HEK293T (cell line): ENCODE measurements at regions not wholly inside any gene's neighbourhood (a gene's known extent, or its start where the extent isn't known, plus 50 kb on each side); places are given as distances from the start of the nearest gene placed in this dataset.

Experiments
- CTCF ChIA-PET: fragments of 350-600 bp; formaldehyde crosslinking; extraction: SDS; loops from one replicate; lab custom pipeline; 2021; ENCODE audit warnings: antibody characterized with exemption, inconsistent platforms; lab: Yijun Ruan, JAX
- POLR2A ChIA-PET: fragments of 350-600 bp; formaldehyde crosslinking; extraction: SDS; loops from one replicate; lab custom pipeline; 2020; ENCODE audit warnings: antibody characterized with exemption, inconsistent platforms; lab: Yijun Ruan, JAX
- DNase-seq: peaks from one replicate; pipeline ENCODE4 v3.0.0; 2012; ENCODE audit warnings: mixed read lengths; ENCODE audit errors: extremely low spot score
- ARNT ChIP-seq: fragments of 450-650 bp; IDR thresholded peaks from 2 replicates; pipeline ENCODE4 v1.6.1; 2017; ENCODE audit warnings: mild to moderate bottlenecking
- BHLHE40 ChIP-seq: fragments of 450-650 bp; IDR thresholded peaks from 2 replicates; pipeline ENCODE4 v1.6.1; 2016; ENCODE audit warnings: mild to moderate bottlenecking, moderate library complexity, borderline replicate concordance
- CTBP1 ChIP-seq: fragments of 450-650 bp; IDR thresholded peaks from 2 replicates; pipeline ENCODE4 v1.6.1; 2016; ENCODE audit warnings: borderline replicate concordance
- ELF4 ChIP-seq: fragments of 450-650 bp; IDR thresholded peaks from 2 replicates; pipeline ENCODE4 v1.6.1; 2017; ENCODE audit warnings: antibody characterized with exemption
- FOXA1 ChIP-seq: fragments of 450-650 bp; IDR thresholded peaks from 2 replicates; pipeline ENCODE4 v1.6.1; 2016; ENCODE audit warnings: mild to moderate bottlenecking
- FOXK2 ChIP-seq: fragments of 450-650 bp; IDR thresholded peaks from 2 replicates; pipeline ENCODE4 v1.6.1; 2016; ENCODE audit warnings: mild to moderate bottlenecking
- FOXM1 ChIP-seq: fragments of 450-650 bp; IDR thresholded peaks from 2 replicates; pipeline ENCODE4 v1.6.1; 2017; ENCODE audit warnings: mild to moderate bottlenecking, borderline replicate concordance
- HDGF ChIP-seq: fragments of 450-650 bp; IDR thresholded peaks from 2 replicates; pipeline ENCODE4 v1.6.1; 2017; ENCODE audit warnings: antibody characterized with exemption, borderline replicate concordance
- L3MBTL2 ChIP-seq: fragments of 450-650 bp; conservative IDR thresholded peaks from 2 replicates; pipeline ENCODE4 v1.6.1; 2016; ENCODE audit warnings: mild to moderate bottlenecking
- LEF1 ChIP-seq: fragments of 450-650 bp; IDR thresholded peaks from 2 replicates; pipeline ENCODE4 v1.6.1; 2017; ENCODE audit warnings: mild to moderate bottlenecking, borderline replicate concordance
- NFRKB ChIP-seq: fragments of 450-650 bp; IDR thresholded peaks from 2 replicates; pipeline ENCODE4 v1.6.1; 2016; ENCODE audit warnings: mild to moderate bottlenecking, moderate library complexity
- SP1 ChIP-seq: fragments of 450-650 bp; IDR thresholded peaks from 2 replicates; pipeline ENCODE4 v1.6.1; 2017
- SUZ12 ChIP-seq: fragments of 450-650 bp; IDR thresholded peaks from 2 replicates; pipeline ENCODE4 v1.6.1; 2016; ENCODE audit warnings: mild to moderate bottlenecking
- TARDBP ChIP-seq: fragments of 450-650 bp; IDR thresholded peaks from 2 replicates; pipeline ENCODE4 v1.6.1; 2016
- ZNF384 ChIP-seq: fragments of 450-650 bp; IDR thresholded peaks from 2 replicates; pipeline ENCODE4 v1.6.1; 2016
- TF ChIP-seq, protein P1 (sequence below): fragments of 450-650 bp; IDR thresholded peaks from 2 replicates; pipeline ENCODE4 v1.6.1; 2016

- DNase-seq: no peak
- ChIA-PET CTCF (no interaction called here), POLR2A (no interaction called here)
- TF ChIP-seq ELF4 (no peak), L3MBTL2 (no peak), BHLHE40 (no peak), ARNT (no peak), ZNF384 (no peak), FOXM1 (no peak), SUZ12 (no peak), FOXA1 (no peak), CTBP1 (no peak), HDGF (no peak)
Observed at GRCh38 chr15:56844471-56844870, 74.0 kb upstream of the TCF12 start.

- CTCF ChIA-PET: no interaction called here
- DNase-seq: no peak
Observed at GRCh38 chr15:56839641-56840040, 78.8 kb upstream of the TCF12 start.

GRCh38 chr15:56839099-56839498, 79.3 kb upstream of the TCF12 start:
- DNase-seq: no peak
- ChIA-PET POLR2A (no interaction called here), CTCF (no interaction called here)
- TF ChIP-seq CTBP1: no peak
- TF ChIP-seq SP1: no peak
- TF ChIP-seq L3MBTL2: no peak
- TF ChIP-seq SUZ12: no peak
- no peak for TF ChIP-seq ELF4
- TF ChIP-seq FOXM1: no peak
- TF ChIP-seq LEF1: no peak
- TF ChIP-seq BHLHE40: no peak
- TF ChIP-seq NFRKB: no peak
- TF ChIP-seq ARNT: no peak
- TF ChIP-seq TARDBP: no peak
- TF ChIP-seq, protein P1, sequence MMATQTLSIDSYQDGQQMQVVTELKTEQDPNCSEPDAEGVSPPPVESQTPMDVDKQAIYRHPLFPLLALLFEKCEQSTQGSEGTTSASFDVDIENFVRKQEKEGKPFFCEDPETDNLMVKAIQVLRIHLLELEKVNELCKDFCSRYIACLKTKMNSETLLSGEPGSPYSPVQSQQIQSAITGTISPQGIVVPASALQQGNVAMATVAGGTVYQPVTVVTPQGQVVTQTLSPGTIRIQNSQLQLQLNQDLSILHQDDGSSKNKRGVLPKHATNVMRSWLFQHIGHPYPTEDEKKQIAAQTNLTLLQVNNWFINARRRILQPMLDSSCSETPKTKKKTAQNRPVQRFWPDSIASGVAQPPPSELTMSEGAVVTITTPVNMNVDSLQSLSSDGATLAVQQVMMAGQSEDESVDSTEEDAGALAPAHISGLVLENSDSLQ: no peak
- TF ChIP-seq FOXA1: no peak
- TF ChIP-seq FOXK2: no peak
- TF ChIP-seq ZNF384: no peak
- TF ChIP-seq HDGF: no peak

More at GRCh38 chr15:56839641-56840040, 78.8 kb upstream of the TCF12 start:
- TF ChIP-seq LEF1 (no peak), TARDBP (no peak), SUZ12 (no peak), HDGF (no peak), BHLHE40 (no peak), NFRKB (no peak), CTBP1 (no peak), FOXK2 (no peak), FOXA1 (no peak), SP1 (no peak), L3MBTL2 (no peak), ARNT (no peak), ELF4 (no peak), ZNF384 (no peak)
- TF ChIP-seq, protein P1: no peak
- POLR2A ChIA-PET: no interaction called here

DNA sequence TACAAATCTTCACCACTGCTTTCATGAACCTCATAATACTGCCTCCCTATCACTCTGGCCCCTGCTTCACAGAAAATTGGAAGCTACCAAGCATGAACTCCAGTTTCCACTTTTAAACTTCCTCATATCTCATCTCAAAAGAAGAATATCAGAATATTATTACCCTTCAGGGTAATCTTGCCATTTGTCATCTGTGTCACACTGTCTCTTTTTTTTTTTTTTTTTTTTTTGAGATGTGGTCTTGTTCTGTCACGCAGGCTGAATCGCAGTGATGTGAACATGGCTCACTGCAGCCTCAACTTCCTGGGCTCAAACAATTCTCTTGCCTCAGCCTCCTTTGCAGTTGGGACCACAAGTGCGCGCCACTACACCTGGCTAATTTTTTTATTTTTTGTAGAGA, 80.4 kb upstream of the TCF12 start:
- ChIA-PET POLR2A (no interaction called here), CTCF (no interaction called here)
- DNase-seq: no peak
- TF ChIP-seq LEF1 (no peak), TARDBP (no peak), HDGF (no peak), NFRKB (no peak), L3MBTL2 (no peak), SP1 (no peak), FOXA1 (no peak), FOXK2 (no peak), FOXM1 (no peak), SUZ12 (no peak), ELF4 (no peak), BHLHE40 (no peak), ARNT (no peak)
- TF ChIP-seq, protein P1: no peak

- POLR2A ChIA-PET: no interaction called here
- CTCF ChIA-PET: interaction anchor here (0.5 kb wide), 1 partner anchor 21 kb away, joined by 3 read pairs; no protein-coding TSS in a partner anchor
- DNase-seq: no peak
- no peak for TF ChIP-seq SUZ12
- TF ChIP-seq NFRKB: no peak
- TF ChIP-seq ZNF384: no peak
- TF ChIP-seq CTBP1: no peak
- TF ChIP-seq, protein P1: no peak
- TF ChIP-seq BHLHE40: no peak
- no peak for TF ChIP-seq ARNT
- no peak for TF ChIP-seq TARDBP
- TF ChIP-seq L3MBTL2: no peak
- TF ChIP-seq FOXK2: no peak
- TF ChIP-seq SP1: no peak
- no peak for TF ChIP-seq FOXM1
- TF ChIP-seq ELF4: no peak
Observed at GRCh38 chr15:56837273-56837672, 81.2 kb upstream of the TCF12 start.

DNA sequence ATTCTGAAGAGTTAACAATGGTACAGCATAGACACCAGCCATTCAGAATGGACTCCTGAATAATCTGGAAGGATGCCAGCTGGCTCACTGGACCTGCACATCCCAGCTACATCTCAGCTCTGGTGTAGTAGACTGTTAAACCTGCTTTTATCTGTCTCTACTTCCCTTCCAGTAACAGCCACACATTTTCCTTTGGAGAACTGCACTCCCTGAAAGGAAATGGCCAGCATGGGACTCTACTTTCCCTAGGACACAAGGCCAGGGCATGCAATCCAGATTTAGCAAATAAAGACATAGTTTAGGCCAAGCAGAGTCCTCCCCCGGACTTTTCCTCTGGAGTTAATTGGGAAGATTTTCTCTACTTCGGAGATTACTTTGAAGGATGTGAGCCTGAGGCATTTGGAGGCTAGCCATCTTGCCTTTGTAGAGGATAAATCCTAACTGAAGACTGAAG, 82.7 kb upstream of the TCF12 start:
- POLR2A ChIA-PET: no interaction called here
- no peak for TF ChIP-seq ZNF384
- TF ChIP-seq ELF4: no peak
- TF ChIP-seq FOXA1: no peak
- TF ChIP-seq, protein P1: no peak
- CTCF ChIA-PET: no interaction called here
- DNase-seq: no peak
